NCI-H187 (cell line): ENCODE measurements at regions not wholly inside any gene's neighbourhood (a gene's known extent, or its start where the extent isn't known, plus 50 kb on each side); places are given as distances from the start of the nearest gene placed in this dataset.

Experiments
- DNase-seq, 2 experiments: peaks; one replicate each; lab custom pipeline; 2025; lab: John Stamatoyannopoulos, UW

DNA sequence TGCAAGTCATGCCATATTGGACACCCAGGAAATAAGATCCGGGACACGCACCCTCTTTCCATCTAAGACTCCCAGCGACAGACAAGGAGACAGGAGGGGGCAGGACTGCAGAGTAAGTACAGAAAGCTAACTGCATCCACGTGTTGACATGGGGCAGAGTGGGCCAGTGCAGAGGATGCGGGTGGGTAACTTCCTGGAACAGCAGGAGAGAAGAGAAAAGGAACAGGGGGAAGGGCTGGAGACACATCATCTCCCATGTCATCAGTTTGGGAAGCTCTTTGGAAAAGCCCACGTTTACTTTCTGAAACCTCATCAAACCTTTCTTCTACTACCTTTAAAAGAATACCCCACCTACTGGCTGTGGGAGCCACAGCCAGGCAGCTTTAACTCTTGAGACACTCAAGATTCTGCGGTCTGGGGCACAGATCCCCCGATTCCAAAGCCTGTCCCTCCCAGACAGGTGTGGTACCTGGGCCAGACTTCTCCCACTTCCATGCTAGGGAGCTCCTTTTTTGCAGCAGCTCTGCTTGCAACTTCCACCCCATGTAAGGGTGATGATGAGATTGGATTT, 273.5 kb upstream of the RPL38 start:
- DNase-seq, result no peak

GRCh38 chr17:73932216-73932749, 271.2 kb upstream of the RPL38 start:
- no peak for DNase-seq

DNA sequence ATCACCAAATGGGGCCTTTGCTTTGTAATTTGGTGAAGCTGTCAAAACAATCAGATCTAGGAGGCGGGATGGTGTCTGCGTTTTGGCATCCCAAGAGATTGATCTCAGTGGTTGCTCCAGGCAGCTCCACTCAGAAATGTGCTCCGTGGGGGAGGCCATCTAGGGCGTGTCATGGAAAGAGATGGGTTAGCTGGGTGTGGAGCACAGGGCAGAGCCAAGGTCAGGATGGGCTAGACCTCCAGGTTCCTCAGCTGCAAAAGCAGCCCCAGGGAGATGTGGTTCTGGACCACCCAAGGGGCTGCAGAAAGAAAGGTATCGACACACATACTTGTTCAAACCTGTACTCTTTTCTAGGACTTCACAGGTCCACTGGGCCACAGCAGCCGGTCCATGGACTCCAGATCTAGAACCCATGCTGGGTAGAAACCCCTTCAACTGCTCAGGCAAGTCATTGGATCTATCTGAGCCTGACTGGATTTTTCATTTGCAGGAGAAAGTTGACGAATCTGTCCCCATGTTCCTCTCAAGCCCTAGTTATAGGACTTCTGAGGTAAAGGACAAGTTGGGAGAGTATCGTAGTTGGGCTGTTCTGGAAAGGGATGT, 270.2 kb upstream of the RPL38 start:
- no peak for DNase-seq

DNA sequence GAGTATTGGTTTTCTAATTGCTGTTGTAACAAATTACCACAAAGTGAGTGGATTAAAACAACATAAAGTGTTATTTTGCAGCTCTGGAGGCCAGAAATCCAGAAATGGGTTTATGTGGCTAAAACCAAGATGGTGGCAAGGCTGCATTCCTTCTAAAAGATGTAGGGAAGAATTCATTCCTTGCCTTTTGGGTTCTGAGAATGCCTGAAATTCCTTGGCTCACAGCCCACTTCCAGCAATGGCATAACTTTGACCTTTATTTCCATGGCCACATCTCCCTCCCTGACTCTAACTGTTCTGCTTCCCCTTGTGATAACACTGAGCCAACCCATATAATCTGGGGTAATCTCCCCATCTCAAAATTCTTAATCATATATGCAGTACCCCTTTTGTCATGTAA, 269.6 kb upstream of the RPL38 start:
- no peak for DNase-seq

- DNase-seq, result no peak
Observed at GRCh38 chr17:73934696-73935095, 268.8 kb upstream of the RPL38 start.

- DNase-seq, result no peak
Observed at GRCh38 chr17:73936908-73937627, 266.4 kb upstream of the RPL38 start.

- no peak for DNase-seq
Observed at GRCh38 chr17:73938706-73939105, 264.8 kb upstream of the RPL38 start.

DNA sequence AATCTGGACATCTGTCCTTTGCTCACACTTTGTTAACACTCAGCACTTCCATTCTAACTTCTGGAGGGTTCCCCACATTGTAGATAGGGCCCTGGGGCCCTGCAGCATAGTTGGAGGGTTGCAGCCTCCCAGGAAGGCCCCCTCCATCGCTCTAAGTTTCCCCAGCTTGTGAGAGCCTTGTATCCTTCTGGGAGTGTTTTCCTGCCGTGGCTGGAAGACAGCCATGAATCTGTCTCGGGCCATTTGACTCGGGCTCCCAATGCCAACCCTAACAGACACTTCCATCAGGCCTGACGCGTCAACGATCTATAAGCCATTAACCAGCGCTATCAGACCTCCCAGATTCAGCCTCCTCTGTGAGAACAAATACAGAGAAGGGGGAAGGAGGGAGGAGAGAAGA, 263.7 kb upstream of the RPL38 start:
- DNase-seq, result no peak

GRCh38 chr17:73940511-73940910, 263.0 kb upstream of the RPL38 start:
- DNase-seq, result no peak

GRCh38 chr17:73941919-73942530, 261.5 kb upstream of the RPL38 start:
- no peak for DNase-seq

- DNase-seq, result no peak
Observed at GRCh38 chr17:73942703-73943415, 260.6 kb upstream of the RPL38 start.

DNA sequence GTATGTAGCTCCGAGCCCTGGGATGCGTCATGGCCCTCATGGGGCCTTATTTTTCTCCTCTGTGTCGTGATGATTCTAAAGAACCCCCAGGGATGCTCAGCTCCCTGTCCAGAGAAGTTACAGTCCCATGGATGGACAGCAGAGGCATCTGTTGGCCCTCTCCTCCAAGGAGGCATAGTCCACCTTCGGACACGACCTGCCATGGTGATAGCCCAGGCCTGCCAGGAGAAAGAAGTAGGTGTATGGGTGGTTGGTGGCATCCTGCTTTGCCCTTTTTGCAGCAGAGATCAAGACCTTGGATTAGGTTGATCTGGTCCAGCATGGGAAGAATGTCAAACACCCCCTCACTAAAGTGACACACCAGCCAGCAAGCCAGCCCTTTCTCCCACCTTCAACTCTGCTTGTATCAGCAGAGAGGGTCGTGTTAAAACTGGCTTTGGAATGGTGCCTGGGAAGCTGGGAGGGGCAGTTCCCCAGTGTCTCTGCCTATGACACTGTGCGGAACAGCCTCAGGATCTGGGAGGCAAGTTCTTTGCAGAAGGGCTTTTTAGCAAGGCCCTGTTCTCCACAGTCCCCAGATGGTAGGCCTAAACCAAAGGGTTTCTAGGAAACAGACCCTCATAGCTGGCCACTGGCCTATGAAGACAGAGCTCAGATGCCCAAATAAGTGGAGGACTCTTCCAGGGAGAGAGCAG, 259.9 kb upstream of the RPL38 start:
- no peak for DNase-seq

- no peak for DNase-seq
Observed at GRCh38 chr17:73944366-73944765, 259.1 kb upstream of the RPL38 start.

GRCh38 chr17:73947281-73947965, 256.1 kb upstream of the RPL38 start:
- DNase-seq, result no peak

- no peak for DNase-seq
Observed at GRCh38 chr17:73947966-73948355, 255.5 kb upstream of the RPL38 start.

DNA sequence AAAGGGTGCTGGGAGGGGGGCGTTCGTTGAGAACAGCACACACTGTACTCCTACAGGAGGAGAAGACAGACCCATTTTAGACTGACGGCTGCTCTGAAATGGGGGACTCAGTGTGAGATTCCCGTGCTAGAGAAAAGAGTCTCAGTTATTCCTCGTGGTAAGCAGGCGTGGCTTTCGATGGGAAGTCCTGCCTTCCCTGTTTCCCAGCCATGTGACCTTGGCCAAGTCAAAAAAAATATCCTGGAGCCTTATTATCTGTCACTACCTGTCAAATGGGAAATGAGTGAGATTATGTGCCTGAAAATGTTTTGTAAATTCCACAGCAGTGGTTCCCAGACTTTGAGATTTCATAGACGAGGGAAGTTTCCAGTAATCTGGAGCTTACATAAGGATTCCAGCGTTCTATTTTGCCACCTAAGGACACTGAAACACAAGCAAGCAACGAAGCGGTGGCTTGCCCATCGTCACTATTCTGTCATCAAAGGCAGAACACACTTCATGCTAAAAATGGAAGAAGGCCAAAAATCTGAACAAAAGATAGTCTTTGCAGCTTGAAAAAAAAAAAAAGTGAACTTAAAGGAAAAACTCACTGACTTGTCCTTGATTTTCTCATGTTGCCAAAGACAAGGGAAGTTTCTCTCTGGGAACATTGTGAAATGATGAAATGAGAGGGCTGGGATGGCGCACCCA, 253.4 kb upstream of the RPL38 start:
- no peak for DNase-seq

DNA sequence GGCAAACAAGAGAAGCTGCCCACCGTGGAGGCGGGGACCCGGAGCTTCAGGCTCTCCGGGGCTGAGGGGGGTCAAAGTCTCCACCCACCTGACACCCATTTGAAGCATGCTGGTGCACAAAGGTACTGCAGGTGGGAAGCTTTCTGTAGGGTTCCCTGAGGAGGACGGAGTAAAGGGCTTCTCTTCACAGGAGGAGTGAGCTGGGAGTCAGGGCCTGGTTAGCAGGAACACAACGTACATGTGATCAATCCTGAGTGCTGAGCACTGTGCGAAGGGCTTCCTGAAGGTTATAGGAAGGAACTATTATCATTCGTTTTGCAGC, 252.9 kb upstream of the RPL38 start:
- no peak for DNase-seq

DNA sequence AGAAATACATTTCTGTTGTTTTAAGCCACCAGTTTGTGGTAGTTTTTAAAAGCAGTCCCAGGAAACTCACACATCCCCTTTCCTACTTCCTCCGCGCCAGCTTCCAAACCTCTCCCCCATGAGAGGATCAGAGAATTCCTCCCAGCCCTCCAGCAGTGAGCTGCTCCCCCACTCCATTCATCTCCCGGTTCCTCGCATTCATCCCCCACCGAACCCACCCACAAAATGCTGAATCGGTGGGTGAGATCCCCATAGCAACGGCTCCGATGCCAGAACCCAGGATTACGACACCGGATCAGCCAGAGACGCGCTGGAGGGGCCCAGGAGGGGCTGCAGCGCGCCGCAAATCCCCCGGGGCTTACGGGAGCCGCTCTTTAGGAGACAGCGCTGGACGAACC, 251.4 kb upstream of the RPL38 start:
- DNase-seq, result no peak

GRCh38 chr17:73952480-73953205, 250.8 kb upstream of the RPL38 start:
- DNase-seq, result no peak
